Mesendoderm (in vitro differentiated cells): ENCODE measurements at regions not wholly inside any gene's neighbourhood (a gene's known extent, or its start where the extent isn't known, plus 50 kb on each side); places are given as distances from the start of the nearest gene placed in this dataset.

Source experiments
- DNase-seq: peaks from one replicate; pipeline ENCODE4 v3.0.0; 2013
- H2AK5ac ChIP-seq: 2 replicates; pipeline ENCODE4 v1.6.1; 2013; ENCODE audit warnings: low read length, inconsistent platforms
- H2BK120ac ChIP-seq: 2 replicates; pipeline ENCODE4 v1.6.1; 2013; ENCODE audit warnings: low read depth, mild to moderate bottlenecking, low read length, moderate library complexity, mixed read lengths
- H2BK15ac ChIP-seq: replicated peaks from 2 replicates; pipeline ENCODE4 v1.6.1; 2013; ENCODE audit warnings: low read depth, mild to moderate bottlenecking, moderate library complexity
- H2BK5ac ChIP-seq: 2 replicates; pipeline ENCODE4 v1.6.1; 2013; ENCODE audit warnings: low read length, inconsistent platforms
- H3K18ac ChIP-seq: 2 replicates; pipeline ENCODE4 v1.6.1; 2013; ENCODE audit warnings: mild to moderate bottlenecking, low read length, mixed read lengths
- H3K23ac ChIP-seq: one replicate; pipeline ENCODE4 v1.6.1; 2013; ENCODE audit warnings: low read length
- H3K27ac ChIP-seq: 2 replicates; pipeline ENCODE4 v1.5.1; 2013; ENCODE audit warnings: low read depth, mild to moderate bottlenecking, inconsistent platforms, low read length, moderate library complexity
- H3K27me3 ChIP-seq: 2 replicates; pipeline ENCODE4 v1.6.1; 2013; ENCODE audit warnings: low read length, control low read depth, mild to moderate bottlenecking, inconsistent platforms; ENCODE audit not compliant: insufficient read depth, poor library complexity
- H3K36me3 ChIP-seq: 2 replicates; pipeline ENCODE4 v1.6.1; 2013; ENCODE audit warnings: low read length, inconsistent platforms; ENCODE audit not compliant: control insufficient read depth, insufficient read depth
- H3K4ac ChIP-seq: one replicate; pipeline ENCODE4 v1.6.1; 2013; ENCODE audit warnings: low read depth, mild to moderate bottlenecking, low read length, moderate library complexity
- H3K4me1 ChIP-seq: 2 replicates; pipeline ENCODE4 v1.6.1; 2013; ENCODE audit warnings: low read depth, low read length, inconsistent platforms; ENCODE audit not compliant: control insufficient read depth
- H3K4me2 ChIP-seq: 2 replicates; pipeline ENCODE4 v1.6.1; 2013; ENCODE audit warnings: low read length
- H3K4me3 ChIP-seq: 2 replicates; pipeline ENCODE4 v1.5.1; 2013; ENCODE audit warnings: mild to moderate bottlenecking, low read length
- H3K56ac ChIP-seq: one replicate; pipeline ENCODE4 v1.6.1; 2013; ENCODE audit warnings: low read length
- H3K79me1 ChIP-seq: 2 replicates; pipeline ENCODE4 v1.6.1; 2013; ENCODE audit warnings: low read length, inconsistent platforms
- H3K79me2 ChIP-seq: 2 replicates; pipeline ENCODE4 v1.6.1; 2013; ENCODE audit warnings: mild to moderate bottlenecking, low read length; ENCODE audit not compliant: control insufficient read depth, insufficient read depth
- H3K9ac ChIP-seq: 2 replicates; pipeline ENCODE4 v1.6.1; 2013; ENCODE audit warnings: low read length, inconsistent platforms
- H4K5ac ChIP-seq: one replicate; pipeline ENCODE4 v1.6.1; 2013; ENCODE audit warnings: low read length
- H4K8ac ChIP-seq: one replicate; pipeline ENCODE4 v1.6.1; 2013; ENCODE audit warnings: low read depth, mild to moderate bottlenecking, control low read depth, low read length, moderate library complexity
- whole genome bisulfite sequencing: extraction: QIAGEN DNeasy Blood & Tissue Kit; methylation state at CpG from one replicate; pipeline ENCODE4 v1.1.7; 2013; ENCODE audit warnings: low lambda C conversion rate, missing lambda C conversion rate; ENCODE audit not compliant: insufficient coverage; ENCODE audit errors: extremely low coverage; 5-methylcytosine and 5-hydroxymethylcytosine counted together

DNA sequence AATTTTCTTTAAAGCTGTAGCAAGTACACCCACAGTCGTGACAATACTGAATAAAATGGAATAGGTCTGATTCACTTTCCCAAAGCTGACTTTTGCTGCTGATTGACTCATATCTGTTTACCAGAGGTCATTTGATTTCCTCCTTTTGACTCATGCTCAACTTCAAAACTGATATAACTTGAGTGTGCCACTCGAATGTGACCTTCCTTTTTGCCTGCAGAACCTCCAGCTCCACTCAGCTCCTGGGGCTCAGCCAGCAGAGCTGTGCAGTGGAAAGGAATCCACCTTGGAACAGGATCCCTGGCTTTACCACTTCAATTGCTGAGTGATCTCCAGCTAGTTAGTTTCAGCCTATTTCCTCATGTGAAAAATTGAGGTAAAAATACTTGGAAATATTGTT is 84.1 kb downstream of the FEM1C start:
- DNase-seq: no peak
- H3K27me3 ChIP-seq: no peaks in the 10 kb centered on the region
- no peak overlapping the region for H2BK15ac ChIP-seq
- H3K79me2 ChIP-seq: no peaks in the 10 kb centered on the region
- WGBS: no CpG with 5 or more reads among the region's 2 CpGs
- H3K36me3 ChIP-seq: no peaks in the 10 kb centered on the region
- no peak overlapping the region for H3K23ac ChIP-seq
- no peak overlapping the region for H4K8ac ChIP-seq
- H3K4ac ChIP-seq: no peak overlapping the region
- no peak overlapping the region for H3K27ac ChIP-seq
- H3K18ac ChIP-seq: no peak overlapping the region
- no peaks in the 10 kb centered on the region for H3K4me1 ChIP-seq
- no peak overlapping the region for H3K56ac ChIP-seq
- H3K9ac ChIP-seq: no peak overlapping the region
- H3K4me2 ChIP-seq: no peak overlapping the region
- no peaks in the 10 kb centered on the region for H3K79me1 ChIP-seq
- no peak overlapping the region for H3K4me3 ChIP-seq
- H2AK5ac ChIP-seq: no peak overlapping the region
- H2BK120ac ChIP-seq: no peak overlapping the region
- H4K5ac ChIP-seq: no peak overlapping the region
- no peak overlapping the region for H2BK5ac ChIP-seq

GRCh38 chr5:115459855-115460341 is 84.7 kb downstream of the FEM1C start:
- H3K9ac ChIP-seq: no peak overlapping the region
- H3K79me2 ChIP-seq: no peaks in the 10 kb centered on the region
- no peak overlapping the region for H4K5ac ChIP-seq
- no peak overlapping the region for H2BK15ac ChIP-seq
- no peak overlapping the region for H3K18ac ChIP-seq
- no peak overlapping the region for H3K27ac ChIP-seq
- no peak overlapping the region for H3K4me3 ChIP-seq
- H2BK120ac ChIP-seq: no peak overlapping the region
- no peak overlapping the region for H3K4ac ChIP-seq
- H2AK5ac ChIP-seq: no peak overlapping the region
- no peaks in the 10 kb centered on the region for H3K36me3 ChIP-seq
- H2BK5ac ChIP-seq: no peak overlapping the region
- no peak overlapping the region for H4K8ac ChIP-seq
- no peaks in the 10 kb centered on the region for H3K27me3 ChIP-seq
- WGBS: no CpG with 5 or more reads among the region's 1 CpG
- no peak for DNase-seq
- no peak overlapping the region for H3K56ac ChIP-seq
- no peaks in the 10 kb centered on the region for H3K79me1 ChIP-seq
- H3K4me2 ChIP-seq: no peak overlapping the region
- H3K4me1 ChIP-seq: no peaks in the 10 kb centered on the region
- no peak overlapping the region for H3K23ac ChIP-seq

GRCh38 chr5:115458416-115458815 is 86.2 kb downstream of the FEM1C start:
- WGBS: no CpG with 5 or more reads among the region's 1 CpG
- Histone ChIP-seq H3K27ac (no peak overlapping the region), H4K5ac (no peak overlapping the region), H3K4ac (no peak overlapping the region), H3K9ac (no peak overlapping the region), H3K79me1 (no peaks in the 10 kb centered on the region), H3K23ac (no peak overlapping the region), H3K4me3 (no peak overlapping the region), H3K18ac (no peak overlapping the region), H2BK120ac (no peak overlapping the region), H3K4me1 (no peaks in the 10 kb centered on the region), H4K8ac (no peak overlapping the region), H2BK5ac (no peak overlapping the region), H3K27me3 (no peaks in the 10 kb centered on the region), H3K4me2 (no peak overlapping the region), H3K36me3 (no peaks in the 10 kb centered on the region), H2BK15ac (no peak overlapping the region), H2AK5ac (no peak overlapping the region), H3K56ac (no peak overlapping the region), H3K79me2 (no peaks in the 10 kb centered on the region)
- DNase-seq: no peak

DNA sequence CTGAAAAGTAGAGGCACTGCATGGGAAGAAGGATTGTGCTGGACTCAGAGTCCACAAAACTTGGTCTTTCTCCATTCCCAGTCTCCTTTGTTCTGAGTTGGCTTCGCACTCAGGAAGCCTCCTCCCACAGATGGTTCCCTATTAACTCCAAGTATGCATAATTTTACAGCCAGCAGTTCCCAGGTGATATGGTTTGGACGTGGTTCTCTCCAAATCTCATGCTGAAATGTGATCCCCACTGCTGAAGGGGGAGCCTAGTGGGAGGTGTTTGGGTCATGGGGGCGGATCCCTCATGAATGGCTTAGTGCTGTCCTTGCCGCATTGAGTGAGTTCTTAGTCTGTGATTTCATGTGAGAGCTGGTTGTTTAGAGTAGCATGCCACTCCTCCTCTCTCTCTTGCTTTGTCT is 86.6 kb downstream of the FEM1C start:
- H3K4me2 ChIP-seq: no peak overlapping the region

DNA sequence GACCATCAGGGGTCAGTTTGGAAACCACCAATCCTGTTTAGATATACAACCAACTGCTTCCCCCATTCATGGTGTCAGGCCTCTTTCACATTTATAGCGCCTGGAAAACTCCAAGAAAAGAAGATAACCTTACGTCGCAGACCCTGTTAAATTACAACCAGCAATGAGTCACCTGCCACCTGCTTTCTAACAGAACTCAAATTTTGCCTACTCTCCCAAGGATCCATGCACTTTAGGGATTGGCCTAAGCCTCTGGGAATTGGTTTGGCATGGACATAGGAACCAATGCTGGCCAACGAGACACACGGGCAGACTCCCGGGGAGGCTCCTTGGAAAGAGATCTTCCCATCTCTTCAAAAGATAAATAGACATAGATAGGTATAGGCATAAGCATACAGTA is 87.0 kb downstream of the FEM1C start:
- no peak overlapping the region for H2BK15ac ChIP-seq
- no peak for DNase-seq
- no peak overlapping the region for H3K56ac ChIP-seq
- H3K79me2 ChIP-seq: no peaks in the 10 kb centered on the region
- H2BK5ac ChIP-seq: no peak overlapping the region
- H2AK5ac ChIP-seq: no peak overlapping the region
- H4K8ac ChIP-seq: no peak overlapping the region
- no peak overlapping the region for H3K4me3 ChIP-seq
- no peaks in the 10 kb centered on the region for H3K4me1 ChIP-seq
- H3K79me1 ChIP-seq: no peaks in the 10 kb centered on the region
- no peaks in the 10 kb centered on the region for H3K27me3 ChIP-seq
- no peak overlapping the region for H3K9ac ChIP-seq
- no peaks in the 10 kb centered on the region for H3K36me3 ChIP-seq
- H3K27ac ChIP-seq: no peak overlapping the region
- WGBS: no CpG with 5 or more reads among the region's 6 CpGs
- no peak overlapping the region for H3K23ac ChIP-seq
- H3K4ac ChIP-seq: no peak overlapping the region
- no peak overlapping the region for H2BK120ac ChIP-seq
- no peak overlapping the region for H4K5ac ChIP-seq
- no peak overlapping the region for H3K4me2 ChIP-seq
- H3K18ac ChIP-seq: no peak overlapping the region

More for the DNA sequence above, 86.6 kb downstream of the FEM1C start:
- no CpG with 5 or more reads among the region's 4 CpGs for WGBS
- H3K23ac ChIP-seq: no peak overlapping the region
- H4K8ac ChIP-seq: no peak overlapping the region
- no peaks in the 10 kb centered on the region for H3K79me1 ChIP-seq
- H3K18ac ChIP-seq: no peak overlapping the region
- no peak overlapping the region for H2BK15ac ChIP-seq
- H3K27me3 ChIP-seq: no peaks in the 10 kb centered on the region
- H4K5ac ChIP-seq: no peak overlapping the region
- H3K36me3 ChIP-seq: no peaks in the 10 kb centered on the region
- H2AK5ac ChIP-seq: no peak overlapping the region
- no peak overlapping the region for H3K27ac ChIP-seq
- H3K9ac ChIP-seq: no peak overlapping the region
- H3K56ac ChIP-seq: no peak overlapping the region
- no peak overlapping the region for H2BK5ac ChIP-seq
- H3K4me3 ChIP-seq: no peak overlapping the region
- H3K4me1 ChIP-seq: no peaks in the 10 kb centered on the region
- peak; percentile 20 for DNase-seq
- no peak overlapping the region for H2BK120ac ChIP-seq
- no peak overlapping the region for H3K4ac ChIP-seq
- no peaks in the 10 kb centered on the region for H3K79me2 ChIP-seq

- Histone ChIP-seq H2BK15ac (no peak overlapping the region), H4K5ac (no peak overlapping the region), H3K4me3 (no peak overlapping the region), H4K8ac (no peak overlapping the region), H3K4me1 (no peaks in the 10 kb centered on the region), H3K4ac (no peak overlapping the region), H2AK5ac (no peak overlapping the region), H3K4me2 (no peak overlapping the region), H3K79me2 (no peaks in the 10 kb centered on the region), H3K79me1 (no peaks in the 10 kb centered on the region), H2BK5ac (no peak overlapping the region), H3K36me3 (no peaks in the 10 kb centered on the region), H3K27me3 (no peaks in the 10 kb centered on the region), H3K9ac (no peak overlapping the region), H3K56ac (no peak overlapping the region), H2BK120ac (no peak overlapping the region), H3K27ac (no peak overlapping the region), H3K18ac (no peak overlapping the region), H3K23ac (no peak overlapping the region)
- no peak for DNase-seq
- WGBS: no CpG with 5 or more reads among the region's 7 CpGs
Measured at GRCh38 chr5:115456539-115457040, 88.0 kb downstream of the FEM1C start.
